ENCODE measurements at regions not wholly inside any gene's neighbourhood (a gene's known extent, or its start where the extent isn't known, plus 50 kb on each side); places are given as distances from the start of the nearest gene placed in this dataset.

- Histone ChIP-seq H3K9me3 (no peaks in the 10 kb centered on the region), H2AFZ (ENCODE audit: low read depth) (no peak overlapping the region), H3K36me3 (replicated peaks in 1 of 2; ENCODE audit: control insufficient read depth in 1 of 2, insufficient read depth in 2 of 2, low read length in 1 of 2) (no peaks in the 10 kb centered on the region), H3K27me3 (ENCODE audit: insufficient read depth) (peaks cover 28% of the 10 kb centered on the region; the same call in 1 of the 2 replicates), H3K27ac (ENCODE audit: low read depth in 2 of 2, low read length in 1 of 2) (no peak overlapping the region), H3K4me2 (no peak overlapping the region), H3K9ac (no peak overlapping the region), H3K4me3 (ENCODE audit: low read depth in 2 of 2, low read length in 1 of 2) (no peak overlapping the region), H4K20me1 (ENCODE audit: insufficient read depth) (no peaks in the 10 kb centered on the region), H3K9me2 (no peaks in the 10 kb centered on the region), H3K4me1 (ENCODE audit: control insufficient read depth in 1 of 2, insufficient read depth in 2 of 2, low read depth in 1 of 2, low read length in 1 of 2) (no peaks in the 10 kb centered on the region), H3K79me2 (ENCODE audit: insufficient read depth) (no peaks in the 10 kb centered on the region), H3F3A (replicated peaks; ENCODE audit: insufficient read depth) (no peaks in the 10 kb centered on the region)
- no peak for DNase-seq
- TF ChIP-seq CTCF (IDR thresholded peaks at IDR 0.05) (no peak), EZH2phosphoT487 (IDR thresholded peaks at IDR 0.05; ENCODE audit: borderline replicate concordance, low read depth) (no peak), CHD2 (IDR thresholded peaks at IDR 0.05; ENCODE audit: low read length, partially characterized antibody) (no peak), MXI1 (IDR thresholded peaks at IDR 0.05; ENCODE audit: low read depth, low read length) (no peak), YY1 (IDR thresholded peaks at IDR 0.05; ENCODE audit: low read depth) (no peak), ELF1 (IDR thresholded peaks at IDR 0.05) (no peak), USF2 (IDR thresholded peaks at IDR 0.05; ENCODE audit: borderline replicate concordance, low read depth, low read length) (no peak), EP300 (IDR thresholded peaks at IDR 0.05; ENCODE audit: borderline replicate concordance in 1 of 2, low read depth in 1 of 2, low read length in 1 of 2) (no peak), TEAD4 (IDR thresholded peaks at IDR 0.05; ENCODE audit: borderline replicate concordance, insufficient read depth) (no peak), IRF3 (IDR thresholded peaks at IDR 0.05; ENCODE audit: low read depth, low read length) (no peak), NRF1 (IDR thresholded peaks at IDR 0.05; ENCODE audit: low read depth, low read length) (no peak)
- CTCF ChIA-PET, result no interaction called here
- 18% methylated on average over 5 of the region's 5 CpGs for WGBS (ENCODE audit: low lambda C conversion rate)
- POLR2A ChIA-PET, result no interaction called here
These were observed 192.3 kb upstream of the SSTR4 start for GRCh38 chr20:22842793-22843192.

GRCh38 chr20:22844959-22845358 is 190.2 kb upstream of the SSTR4 start:
- no peaks in the 10 kb centered on the region for H3F3A ChIP-seq (replicated peaks; ENCODE audit: insufficient read depth)
- no peaks in the 10 kb centered on the region for H3K79me2 ChIP-seq (ENCODE audit: insufficient read depth)
- TF ChIP-seq GABPA (IDR thresholded peaks at IDR 0.05; ENCODE audit: low read depth) (no peak), MXI1 (IDR thresholded peaks at IDR 0.05; ENCODE audit: low read depth, low read length) (no peak), CTCF (IDR thresholded peaks at IDR 0.05) (no peak), TEAD4 (IDR thresholded peaks at IDR 0.05; ENCODE audit: borderline replicate concordance, insufficient read depth) (no peak)
- no peak for DNase-seq
- H4K20me1 ChIP-seq (ENCODE audit: insufficient read depth), result no peaks in the 10 kb centered on the region
- H2AFZ ChIP-seq (ENCODE audit: low read depth), result no peak overlapping the region
- no peak overlapping the region for H3K27ac ChIP-seq (ENCODE audit: low read depth in 2 of 2, low read length in 1 of 2)
- H3K27me3 ChIP-seq (ENCODE audit: insufficient read depth), result peaks cover 22% of the 10 kb centered on the region; the same call in 1 of the 2 replicates
- H3K4me1 ChIP-seq (ENCODE audit: control insufficient read depth in 1 of 2, insufficient read depth in 2 of 2, low read depth in 1 of 2, low read length in 1 of 2), result no peaks in the 10 kb centered on the region
- H3K9ac ChIP-seq, result no peak overlapping the region
- H3K9me3 ChIP-seq, result no peaks in the 10 kb centered on the region
- no peak overlapping the region for H3K4me3 ChIP-seq (ENCODE audit: low read depth in 2 of 2, low read length in 1 of 2)
- POLR2A ChIA-PET, result no interaction called here
- no peaks in the 10 kb centered on the region for H3K36me3 ChIP-seq (replicated peaks in 1 of 2; ENCODE audit: control insufficient read depth in 1 of 2, insufficient read depth in 2 of 2, low read length in 1 of 2)
- H3K4me2 ChIP-seq, result no peak overlapping the region
- CTCF ChIA-PET, result no interaction called here
- no peaks in the 10 kb centered on the region; the same call in 1 of the 2 replicates for H3K9me2 ChIP-seq

All from SK-N-SH (cell line).